HG03045 (cell line): ENCODE measurements at regions not wholly inside any gene's neighbourhood (a gene's known extent, or its start where the extent isn't known, plus 50 kb on each side); places are given as distances from the start of the nearest gene placed in this dataset.
"Not testable (repeated sequence)": the region's sequence is repeated elsewhere in the genome, so short reads cannot be mapped to it uniquely, and the experiment has no call there.

Experiments used
- ATAC-seq: cut with Tn5 transposase; IDR thresholded peaks from one replicate; pipeline ENCODE4 v1.9.1; 2021; ENCODE audit warnings: mild to moderate bottlenecking, moderate library complexity; ENCODE audit not compliant: unreplicated experiment

DNA sequence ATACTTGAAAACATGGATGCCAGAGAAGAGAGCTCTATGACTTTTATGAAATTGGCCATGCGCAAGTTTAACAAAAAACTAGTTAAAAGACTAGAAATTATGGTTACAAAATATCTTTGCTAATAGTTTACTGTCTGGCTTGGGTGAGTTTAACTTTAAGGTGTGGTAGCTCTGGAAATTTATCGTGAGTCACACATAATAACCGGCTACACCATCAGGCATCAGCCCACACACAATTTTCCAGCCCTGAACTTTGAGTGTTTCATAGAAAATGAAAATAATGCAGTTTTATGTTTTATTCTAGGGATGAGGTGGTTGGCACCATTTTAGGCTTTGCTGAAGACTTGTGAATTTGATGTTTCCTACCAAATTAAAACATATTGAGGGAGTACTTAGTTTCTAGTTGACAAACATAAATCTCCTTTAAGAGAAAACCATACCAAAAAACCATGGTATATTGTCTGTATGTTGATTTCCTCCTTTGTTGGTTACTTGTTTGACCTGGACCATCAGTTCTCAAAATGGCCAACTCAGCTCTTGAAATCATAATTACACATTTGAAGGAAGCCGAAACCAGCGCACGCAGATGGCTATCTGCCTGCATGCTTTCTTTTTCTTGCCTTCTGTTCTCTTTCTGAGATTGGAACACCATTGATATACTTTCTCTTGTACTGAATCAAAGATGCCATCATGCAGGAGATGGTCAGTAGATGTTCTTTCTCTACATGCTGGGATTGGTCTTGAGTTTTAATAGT is 125.1 kb downstream of the AKAP11 start:
- ATAC-seq = no peak

DNA sequence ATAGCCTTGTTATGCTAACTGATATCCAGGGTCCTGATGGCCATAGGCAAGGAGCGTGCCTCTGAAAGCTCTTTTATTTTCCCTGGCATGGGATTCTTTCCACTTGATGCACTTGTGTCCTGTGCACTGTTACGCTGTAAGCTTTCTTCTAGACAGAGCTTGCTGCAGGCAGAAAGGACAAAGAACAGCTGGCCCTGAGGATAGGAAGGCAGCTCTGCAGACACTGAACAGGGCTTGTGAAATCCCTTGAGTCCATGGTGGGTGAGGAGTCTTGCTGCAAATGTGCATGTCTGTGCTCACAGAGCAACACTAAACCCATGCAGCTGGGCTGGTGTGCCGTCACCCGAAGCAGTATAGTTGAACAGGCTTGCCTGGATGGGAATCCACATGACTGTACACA is 126.6 kb downstream of the AKAP11 start:
- ATAC-seq = no peak

DNA sequence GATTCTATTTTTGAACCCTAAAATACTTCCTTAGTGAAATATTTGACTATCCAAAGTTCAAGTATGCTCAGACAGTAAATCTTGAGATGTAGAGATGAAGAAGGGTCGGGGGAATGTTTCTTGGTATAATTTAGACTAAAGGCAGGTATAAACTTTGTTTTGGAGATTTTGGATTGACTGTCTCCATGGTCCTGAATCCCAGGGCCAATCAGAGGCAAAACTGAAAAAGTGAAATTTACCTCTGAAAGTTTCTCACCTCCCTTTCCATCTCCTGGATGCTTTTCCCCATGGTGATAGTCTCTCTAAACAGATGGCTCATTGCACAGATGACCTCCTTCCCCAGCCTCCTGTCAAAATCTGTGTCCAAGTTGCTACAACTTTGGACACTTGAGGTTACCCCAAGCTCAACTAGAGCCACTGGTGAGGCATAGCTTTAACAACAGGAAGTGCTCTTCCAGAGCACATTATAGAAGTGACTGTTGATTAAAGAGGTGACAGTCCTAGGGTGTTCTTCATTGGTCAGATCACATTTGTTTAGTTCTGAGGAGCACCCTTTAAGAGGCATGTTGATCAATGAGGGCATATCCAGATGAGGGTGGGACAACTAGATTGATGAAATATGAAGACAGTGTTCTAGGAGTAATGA is 128.4 kb downstream of the AKAP11 start:
- ATAC-seq = no peak

DNA sequence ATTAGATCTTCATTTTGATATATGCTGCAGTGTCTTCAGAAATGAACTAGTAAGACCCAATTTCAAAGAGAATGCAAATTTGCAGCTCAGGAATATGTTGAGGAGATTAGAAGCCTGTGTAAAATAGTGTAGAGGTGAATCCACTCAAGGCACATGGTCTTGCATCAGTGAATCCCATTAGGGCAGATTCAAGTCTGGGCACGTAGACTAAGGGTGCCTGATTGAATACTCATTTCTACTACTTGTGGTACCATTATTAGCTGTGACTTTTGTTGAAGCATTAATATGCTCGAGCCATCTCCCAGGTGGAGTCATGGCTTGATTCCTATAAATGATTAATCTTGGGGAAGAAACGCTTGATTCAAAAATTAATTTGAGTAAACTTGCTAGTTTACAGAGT is 129.4 kb downstream of the AKAP11 start:
- no peak for ATAC-seq

DNA sequence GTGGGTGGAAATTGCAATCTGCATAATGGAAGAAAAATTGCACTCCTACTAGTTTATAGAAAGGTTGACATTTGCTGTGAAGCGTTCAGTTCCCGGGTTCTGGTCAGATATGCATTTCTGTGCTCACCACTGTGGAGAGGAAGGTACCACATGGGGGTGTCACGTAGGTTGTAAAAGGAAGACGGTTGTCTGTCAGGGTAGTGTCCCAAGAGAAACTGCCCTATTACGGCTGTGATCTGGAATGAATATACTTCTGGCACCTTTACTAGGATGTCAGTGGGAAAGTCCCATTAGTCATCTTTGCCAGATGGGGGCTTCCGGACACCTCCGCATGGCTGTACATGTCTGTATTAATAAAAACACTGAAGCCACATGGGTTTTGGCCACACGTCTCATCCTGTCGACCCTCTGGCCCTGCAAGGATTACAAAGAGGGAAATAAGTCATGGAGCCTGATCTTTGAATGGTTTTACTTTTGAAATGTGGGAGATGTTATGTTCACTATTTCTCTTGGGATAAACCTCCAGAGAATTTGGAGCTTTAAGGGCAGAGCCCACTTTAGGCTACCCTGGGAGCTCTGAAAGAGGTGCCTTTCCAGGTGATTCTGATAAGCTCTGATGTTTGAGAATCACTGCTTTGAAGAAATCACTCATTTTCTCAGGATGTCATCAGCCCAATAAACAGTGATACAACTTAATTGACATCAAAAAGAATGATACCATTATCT is 133.9 kb downstream of the AKAP11 start:
- peak; percentile 64 for ATAC-seq

DNA sequence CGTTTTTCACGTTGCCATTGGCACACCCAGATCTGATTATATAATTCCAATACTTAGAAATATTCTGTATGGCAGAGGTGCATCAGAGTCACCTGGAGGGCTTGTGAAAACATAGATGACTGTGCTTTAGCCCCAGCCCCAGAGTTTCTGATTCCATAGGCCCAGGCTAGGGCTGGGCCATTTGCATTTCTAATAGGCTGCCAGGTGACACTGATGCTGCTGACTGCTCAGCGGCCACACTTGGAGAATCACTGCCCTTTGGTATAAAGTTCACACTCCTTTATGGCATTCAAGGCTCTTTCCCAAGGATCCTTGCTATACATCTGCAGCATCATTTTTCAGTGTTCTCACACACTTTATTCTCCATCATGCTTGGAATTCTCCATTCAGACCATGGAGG is 137.1 kb downstream of the AKAP11 start:
- ATAC-seq = no peak

DNA sequence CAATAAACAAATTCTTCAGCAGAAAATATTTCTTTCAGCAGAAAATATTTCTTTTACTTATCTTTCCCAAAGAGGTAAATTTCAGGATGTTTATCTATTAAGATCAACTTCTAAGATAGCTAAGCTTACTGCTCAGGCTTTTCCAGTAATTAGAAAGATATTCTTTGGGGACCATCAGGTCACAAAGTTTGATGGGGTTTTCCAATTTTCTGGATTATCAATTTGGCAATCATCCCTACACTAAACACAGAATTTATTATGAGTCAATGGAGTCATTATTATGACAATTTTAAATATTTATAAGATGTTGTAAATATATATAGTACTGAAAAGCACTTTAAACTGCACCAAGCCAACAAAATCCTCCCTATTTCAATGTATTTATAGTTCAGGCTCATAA is 137.6 kb downstream of the AKAP11 start:
- no peak for ATAC-seq

DNA sequence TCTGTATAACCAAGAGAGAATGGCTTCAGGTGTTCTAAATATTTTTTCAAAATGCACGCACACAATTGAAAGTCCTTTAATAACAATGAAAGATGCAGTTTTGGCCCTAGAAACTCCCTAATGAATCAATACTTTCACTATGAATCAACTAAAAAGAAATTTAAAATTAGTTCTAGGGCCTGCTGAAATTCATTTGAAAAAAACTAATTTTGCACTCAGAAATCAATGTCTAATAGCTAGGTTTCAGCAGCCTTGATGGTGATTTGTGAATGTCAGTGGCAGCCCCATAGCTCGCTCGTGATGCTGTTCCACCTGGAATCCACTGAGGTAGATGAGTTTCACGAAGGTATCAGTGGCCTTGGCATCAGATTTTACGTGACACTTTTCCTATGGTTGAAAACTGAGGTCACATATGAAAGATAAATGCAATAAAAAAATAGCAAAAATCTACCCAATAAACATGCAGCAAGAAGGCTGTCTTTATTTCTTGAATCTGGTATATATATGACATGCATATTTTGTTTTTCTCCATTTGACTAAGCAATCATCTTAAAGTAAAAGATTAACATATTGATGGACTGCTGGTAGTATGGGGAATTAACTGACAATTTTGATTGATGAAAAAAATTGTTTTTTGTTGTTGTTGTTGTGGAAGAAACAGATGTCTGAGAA is 141.0 kb downstream of the AKAP11 start:
- no peak for ATAC-seq

DNA sequence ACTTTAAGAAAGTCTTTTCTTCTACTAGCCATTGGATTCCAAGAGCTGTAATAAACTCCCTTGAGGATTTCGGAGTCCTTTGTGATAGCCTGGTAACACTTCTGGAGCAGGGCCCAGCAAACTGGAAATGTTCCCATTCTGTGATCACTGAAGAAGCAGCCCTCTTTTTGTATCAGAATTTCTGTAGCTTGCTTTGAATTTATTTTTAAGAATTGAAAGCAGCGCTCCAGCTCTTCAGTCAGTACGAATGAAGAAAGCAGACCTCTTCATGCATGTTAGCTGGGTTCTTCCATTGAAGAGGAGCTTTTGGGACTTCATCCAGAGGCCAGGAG is 141.5 kb downstream of the AKAP11 start:
- ATAC-seq = no peak

DNA sequence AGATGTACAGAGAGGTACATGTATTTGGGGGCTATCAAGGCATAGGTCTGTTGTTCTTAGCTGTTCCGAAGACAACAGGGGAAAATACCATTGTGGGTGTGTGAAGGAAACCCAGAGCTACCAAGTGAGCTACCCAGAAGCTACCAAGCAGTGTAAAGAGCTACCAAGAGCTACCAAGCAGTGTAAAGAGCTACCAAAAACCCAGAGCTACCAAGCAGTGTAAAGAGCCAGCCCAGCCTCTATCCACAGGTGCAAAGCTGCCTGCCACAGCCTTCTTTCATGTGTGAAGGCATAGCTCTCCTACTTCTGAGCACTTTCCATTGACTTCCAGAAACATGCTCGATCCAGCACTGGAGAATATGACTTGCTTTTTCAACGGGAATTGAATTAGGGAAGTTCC is 145.7 kb downstream of the AKAP11 start:
- no peak for ATAC-seq

DNA sequence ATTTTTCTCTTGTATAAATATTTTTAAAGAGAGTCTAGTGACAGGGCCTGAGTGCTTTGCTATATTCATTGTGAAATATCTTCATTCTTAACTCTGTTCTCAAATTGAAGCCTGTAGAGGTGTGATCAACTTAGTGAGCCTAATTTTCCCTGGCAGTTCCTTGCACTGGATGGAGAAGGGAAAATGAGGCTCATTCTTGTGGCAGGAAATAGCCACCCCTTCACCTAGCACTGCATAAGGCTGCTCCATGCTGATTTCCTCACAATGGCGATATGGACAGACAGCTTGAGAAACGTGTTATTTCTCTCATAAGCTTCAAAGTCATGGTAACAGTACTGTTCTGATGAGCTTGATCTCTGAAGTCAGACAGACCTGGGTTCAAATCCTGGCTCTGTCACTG is 146.2 kb downstream of the AKAP11 start:
- no peak for ATAC-seq

DNA sequence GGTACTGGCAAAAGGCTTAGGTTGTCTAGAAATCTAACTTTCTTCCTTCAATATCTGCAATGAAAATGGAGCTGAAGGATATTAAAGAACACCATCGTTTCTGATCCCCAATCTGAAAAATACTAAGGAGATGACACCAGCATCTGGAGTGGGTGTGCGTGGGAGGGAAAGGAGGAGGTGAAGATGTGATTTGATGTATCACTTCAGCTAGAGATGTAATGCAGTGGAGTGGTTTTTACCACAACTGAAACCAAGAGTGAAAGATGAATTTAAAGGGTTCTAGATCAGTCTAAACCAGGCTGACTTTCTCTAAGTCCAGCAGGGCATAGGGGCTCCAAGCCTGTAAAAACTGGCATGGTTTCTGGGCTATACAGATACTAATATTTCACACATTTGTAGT is 148.4 kb downstream of the AKAP11 start:
- peak; percentile 81 for ATAC-seq

DNA sequence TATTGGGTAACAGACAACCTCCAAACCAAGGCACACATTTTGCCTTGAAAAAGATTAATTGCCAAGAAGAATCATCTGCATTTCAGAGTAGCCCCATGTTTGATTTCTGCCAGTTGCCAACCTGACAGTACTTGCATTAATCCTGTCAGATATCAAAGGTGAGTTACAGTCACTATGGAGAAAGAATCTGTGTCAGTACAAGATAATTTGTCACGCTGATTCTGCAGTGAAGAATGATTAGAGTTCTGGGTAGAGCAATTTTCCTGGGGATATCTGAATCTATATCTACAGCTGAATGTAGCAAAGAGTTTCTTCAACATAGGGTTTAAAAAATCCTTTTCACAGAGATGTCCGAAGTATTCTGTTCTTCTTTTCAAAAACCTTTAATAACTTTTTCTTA is 150.7 kb downstream of the AKAP11 start:
- ATAC-seq = no peak

DNA sequence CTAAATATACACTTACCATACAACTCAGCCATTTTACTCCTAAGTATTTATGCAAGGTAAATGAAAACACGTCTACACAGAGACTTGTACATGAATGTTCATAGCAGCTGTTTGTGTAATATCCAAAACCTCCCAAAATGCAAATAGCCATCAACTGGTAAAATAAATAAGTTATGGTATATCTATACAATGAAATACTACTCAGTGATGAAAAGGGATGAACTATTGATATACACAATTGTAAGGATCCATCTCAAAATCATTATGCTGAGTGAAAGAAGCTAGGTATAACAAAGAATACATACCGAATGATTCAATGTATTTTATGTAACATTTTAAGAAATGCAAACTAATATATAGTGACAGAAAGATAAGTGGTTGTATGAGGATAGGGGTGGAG is 149.8 kb upstream of the TNFSF11 start:
- ATAC-seq = no peak

DNA sequence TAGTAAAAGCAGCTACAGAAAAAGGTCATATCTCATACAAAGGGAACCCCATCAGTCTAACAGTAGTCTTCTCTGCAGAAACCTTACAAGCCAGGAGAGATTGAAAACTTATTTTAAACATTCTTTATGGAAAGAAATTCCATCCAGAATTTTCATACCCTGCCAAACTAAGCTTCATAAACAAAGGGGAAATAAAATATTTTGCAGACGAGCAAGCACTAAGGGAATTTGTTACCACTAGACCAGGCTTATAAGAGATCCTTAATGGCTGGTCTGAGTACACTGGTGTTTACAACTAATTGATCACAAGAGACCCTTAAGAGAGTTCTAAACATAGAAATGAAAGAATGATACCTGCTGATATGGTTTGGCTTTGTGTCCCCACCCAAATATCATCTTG is 128.6 kb upstream of the TNFSF11 start:
- ATAC-seq = no peak

DNA sequence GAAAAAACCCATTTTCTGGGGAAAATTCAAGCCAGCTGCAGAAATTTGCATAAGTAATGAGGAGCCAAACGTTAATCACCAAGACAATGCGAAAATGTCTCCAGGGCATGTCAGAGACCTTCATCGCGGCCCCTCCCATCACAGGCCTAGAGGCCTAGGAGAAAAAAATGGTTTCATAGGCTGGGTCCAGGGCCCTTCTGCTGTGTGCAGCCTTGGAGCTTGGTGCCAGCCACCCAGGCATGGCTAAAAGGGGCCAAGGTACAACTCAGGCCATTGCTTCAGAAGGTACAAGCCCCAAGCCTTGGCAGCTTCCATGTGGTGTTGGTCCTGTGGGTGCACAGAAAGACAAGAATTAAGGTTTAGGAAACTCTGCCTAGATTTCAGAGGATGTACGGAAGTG is 127.4 kb upstream of the TNFSF11 start:
- not testable (repeated sequence) for ATAC-seq

DNA sequence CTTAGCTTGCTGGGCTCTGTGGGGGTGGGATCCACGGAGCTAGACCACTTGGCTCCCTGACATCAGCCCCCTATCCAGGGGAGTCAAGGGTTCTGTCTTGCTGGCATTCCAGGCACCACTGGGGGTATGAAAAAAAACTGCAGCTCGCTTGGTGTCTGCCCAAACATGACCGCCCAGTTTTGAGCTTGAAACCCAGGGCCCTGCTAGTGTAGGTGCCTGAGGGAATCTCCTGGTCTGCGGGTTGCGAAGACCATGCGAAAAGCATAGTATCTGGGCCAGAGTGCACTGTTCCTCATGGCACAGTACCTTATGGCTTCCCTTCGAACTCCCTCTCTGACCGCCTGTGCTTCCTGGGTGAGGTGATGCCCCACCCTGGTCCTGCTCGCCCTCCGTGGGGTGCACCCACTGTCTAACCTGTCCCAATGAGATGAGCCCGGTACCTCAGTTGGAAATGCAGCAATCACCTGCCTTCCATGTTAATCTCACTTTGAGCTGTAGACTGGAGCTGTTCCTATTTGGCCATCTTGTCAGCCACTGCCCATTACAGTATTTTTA is 120.8 kb upstream of the TNFSF11 start:
- no peak for ATAC-seq

DNA sequence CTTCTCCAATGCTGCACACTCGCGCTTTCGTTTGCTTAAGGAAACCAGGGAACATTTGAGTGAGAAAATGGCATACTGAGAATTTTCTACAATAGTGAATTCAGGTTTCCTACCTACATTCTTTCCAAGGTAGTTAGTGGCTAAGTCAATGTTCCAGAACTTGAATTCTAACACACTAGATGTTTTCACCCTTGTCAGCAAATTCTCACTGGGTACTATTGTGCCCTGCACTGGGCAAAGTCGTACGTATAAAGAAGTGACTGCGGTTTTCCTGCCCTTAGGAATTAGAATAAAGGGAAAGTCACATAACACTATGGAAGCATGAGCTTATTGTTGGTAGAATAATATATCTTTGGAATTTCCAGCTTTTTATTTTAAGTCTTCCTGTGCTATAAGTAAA is 119.2 kb upstream of the TNFSF11 start:
- no peak for ATAC-seq

DNA sequence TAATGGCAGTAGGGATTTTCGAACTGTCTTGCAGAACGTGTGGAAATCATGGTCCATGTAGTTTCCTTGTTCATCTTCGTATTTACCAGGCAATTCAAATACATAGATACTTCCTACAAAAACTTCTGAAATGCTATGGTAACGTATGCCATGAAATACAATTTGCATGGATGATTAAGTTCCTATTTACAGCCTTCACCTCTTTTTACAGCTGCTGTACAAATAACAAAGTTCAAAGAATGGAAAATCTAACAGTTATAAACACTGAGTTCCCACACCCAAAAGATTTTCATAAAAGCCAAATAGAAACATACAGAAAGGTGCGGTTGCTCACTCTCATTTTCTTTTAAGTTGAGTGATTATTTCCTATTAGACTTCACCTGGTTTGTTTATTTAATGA is 115.8 kb upstream of the TNFSF11 start:
- no peak for ATAC-seq

DNA sequence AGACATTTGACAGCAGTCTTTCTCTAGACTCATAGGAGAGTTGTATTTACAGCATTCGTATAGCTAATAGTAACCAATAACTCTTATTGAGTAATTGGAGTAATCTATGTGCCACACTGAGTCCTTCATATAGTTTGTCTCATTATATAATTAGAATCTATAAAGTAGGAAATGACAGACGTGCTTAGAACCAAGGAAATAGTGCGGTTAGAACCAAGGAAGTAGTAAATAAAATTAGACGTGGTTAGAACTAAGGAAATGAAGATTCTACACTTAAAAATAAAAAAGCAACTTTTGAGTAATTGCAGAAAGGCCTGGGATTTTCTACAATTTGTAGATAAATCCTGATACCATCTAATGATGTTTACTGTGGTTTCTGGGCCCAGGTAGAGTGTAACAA is 107.8 kb upstream of the TNFSF11 start:
- ATAC-seq = no peak

DNA sequence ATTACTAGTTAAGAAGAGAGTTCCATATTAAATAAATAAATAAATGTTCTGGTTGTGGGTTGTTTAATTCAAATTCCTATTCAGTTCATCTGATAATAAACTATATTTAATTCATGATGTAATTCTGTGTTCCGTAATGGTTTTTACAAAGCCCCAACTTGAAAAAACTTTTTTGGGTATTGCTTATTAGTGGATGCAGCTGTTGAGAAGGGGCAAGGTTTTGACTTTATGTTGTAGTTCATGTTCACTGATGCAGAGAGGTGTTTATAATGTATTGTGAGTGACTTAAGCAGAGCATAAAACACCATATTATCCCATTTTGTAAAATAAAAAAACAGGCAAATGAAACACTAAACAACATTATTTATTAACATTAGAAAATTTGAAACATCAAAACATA is 107.3 kb upstream of the TNFSF11 start:
- no peak for ATAC-seq
